Astrocyte of the cerebellum (primary cell): ENCODE measurements at regions not wholly inside any gene's neighbourhood (a gene's known extent, or its start where the extent isn't known, plus 50 kb on each side); places are given as distances from the start of the nearest gene placed in this dataset.

Experiments used
- DNase-seq: peaks from one replicate; pipeline ENCODE4 v3.0.0-alpha.2; 2011; ENCODE audit warnings: low read depth
- H3K4me3 ChIP-seq: 2 replicates; pipeline ENCODE4 v1.5.1; 2011; ENCODE audit warnings: mild to moderate bottlenecking, low read depth, low read length, moderate library complexity
- CTCF ChIP-seq: IDR thresholded peaks from 2 replicates; pipeline ENCODE4 v1.5.1; 2012; ENCODE audit warnings: low read length, low read depth, moderate library complexity, mild to moderate bottlenecking; ENCODE audit errors: missing control alignments
- in situ Hi-C: cut with HindIII; loops from 2 replicates; pipeline ENCODE4 v1.10.0; 2017; ENCODE audit warnings: low sequenced_read_pairs

- TF ChIP-seq CTCF, result no peak
- H3K4me3 ChIP-seq, result no peak overlapping the region
- in situ Hi-C loops, result no loop called here
- DNase-seq, result no peak
Measured at GRCh38 chr14:85451421-85451820, 78.5 kb upstream of the FLRT2 start.

GRCh38 chr14:85453401-85454225 lies 76.3 kb upstream of the FLRT2 start:
- DNase-seq, result no peak
- in situ Hi-C loops, result no loop called here
- no peak for TF ChIP-seq CTCF
- no peak overlapping the region for H3K4me3 ChIP-seq

DNA sequence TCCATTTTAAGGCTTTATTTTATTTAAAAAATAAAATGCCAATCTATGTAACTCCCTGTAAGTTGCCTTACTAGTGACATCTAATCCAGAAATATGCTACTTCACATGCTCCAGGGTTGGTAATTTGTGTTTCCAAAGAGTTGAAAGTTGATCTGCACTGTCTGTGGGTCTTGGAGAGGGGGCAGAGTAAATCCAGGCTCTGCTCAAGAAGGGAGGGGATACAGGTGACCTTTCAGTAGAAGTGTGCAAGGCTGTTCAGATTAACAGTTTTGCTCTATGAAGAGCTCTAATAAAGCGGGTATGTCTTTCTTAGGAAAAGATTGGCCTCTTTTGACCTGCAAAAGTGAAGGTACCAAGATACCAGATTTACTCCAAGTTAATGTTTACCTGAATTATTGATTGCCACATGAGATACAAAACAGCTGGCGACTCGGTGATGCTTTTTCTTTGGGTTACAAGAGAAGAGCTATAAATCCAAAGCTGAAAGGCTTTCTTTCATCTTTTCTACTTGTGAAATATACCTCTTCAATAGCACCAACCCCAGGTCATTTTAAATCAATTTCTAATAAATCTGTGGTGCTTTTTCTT lies 75.6 kb upstream of the FLRT2 start:
- H3K4me3 ChIP-seq, result no peak overlapping the region
- DNase-seq, result no peak

GRCh38 chr14:85459361-85460000 lies 70.5 kb upstream of the FLRT2 start:
- no peak for DNase-seq
- TF ChIP-seq CTCF, result no peak
- in situ Hi-C loops, result no loop called here
- no peak overlapping the region for H3K4me3 ChIP-seq

More for the DNA sequence above, 75.6 kb upstream of the FLRT2 start:
- no peak for TF ChIP-seq CTCF
- in situ Hi-C loops, result no loop called here

DNA sequence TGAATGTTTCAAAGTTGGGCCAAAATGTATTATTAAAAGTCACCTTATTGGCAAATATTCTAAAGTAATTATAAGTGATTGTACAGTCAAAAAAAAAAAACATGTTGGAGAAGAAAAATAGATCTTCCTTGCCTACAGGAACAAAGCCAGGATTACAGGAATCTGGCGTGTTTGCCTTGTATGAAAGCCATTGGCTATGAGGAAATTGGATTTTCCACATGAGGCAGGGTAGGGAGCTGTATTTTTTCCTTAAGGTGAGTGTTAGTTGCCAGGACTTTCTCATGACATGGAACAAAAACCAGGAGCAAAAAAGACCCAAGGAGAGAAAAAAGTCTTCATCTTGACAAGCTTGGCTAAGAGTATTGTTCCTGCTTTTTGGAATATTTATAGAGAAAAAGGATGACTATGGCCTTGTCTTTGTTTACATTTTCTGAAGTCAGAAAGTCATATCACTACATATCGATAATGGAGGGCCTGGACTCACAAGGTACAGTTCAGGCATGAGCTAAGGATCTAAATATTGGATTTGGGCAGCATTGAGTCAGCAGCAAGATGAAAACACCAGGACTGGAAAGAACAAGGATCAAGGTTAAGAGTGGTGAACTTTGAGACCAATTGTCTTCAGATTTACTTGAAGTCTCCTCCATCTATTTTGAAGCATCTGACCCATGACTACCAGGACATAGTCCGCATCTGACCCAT lies 68.4 kb upstream of the FLRT2 start:
- in situ Hi-C loops, result no loop called here
- no peak overlapping the region for H3K4me3 ChIP-seq
- TF ChIP-seq CTCF, result no peak

GRCh38 chr14:85463512-85463911 lies 66.4 kb upstream of the FLRT2 start:
- H3K4me3 ChIP-seq, result no peak overlapping the region

More for the DNA sequence above, 68.4 kb upstream of the FLRT2 start:
- DNase-seq, result no peak

More at GRCh38 chr14:85463512-85463911, 66.4 kb upstream of the FLRT2 start:
- DNase-seq, result no peak
- in situ Hi-C loops, result no loop called here
- TF ChIP-seq CTCF, result no peak
